Islet of Langerhans (tissue), 1 donor: ENCODE measurements at regions not wholly inside any gene's neighbourhood (a gene's known extent, or its start where the extent isn't known, plus 50 kb on each side); places are given as distances from the start of the nearest gene placed in this dataset.

ENCODE experiments used
- FAIRE-seq: peaks from one replicate; lab custom pipeline; 2011; peaks lifted over from hg19 to GRCh38; lab: Jason Lieb, UNC

GRCh38 chr7:21364801-21365271 is 63.0 kb upstream of the SP4 start:
- no peak for FAIRE-seq

DNA sequence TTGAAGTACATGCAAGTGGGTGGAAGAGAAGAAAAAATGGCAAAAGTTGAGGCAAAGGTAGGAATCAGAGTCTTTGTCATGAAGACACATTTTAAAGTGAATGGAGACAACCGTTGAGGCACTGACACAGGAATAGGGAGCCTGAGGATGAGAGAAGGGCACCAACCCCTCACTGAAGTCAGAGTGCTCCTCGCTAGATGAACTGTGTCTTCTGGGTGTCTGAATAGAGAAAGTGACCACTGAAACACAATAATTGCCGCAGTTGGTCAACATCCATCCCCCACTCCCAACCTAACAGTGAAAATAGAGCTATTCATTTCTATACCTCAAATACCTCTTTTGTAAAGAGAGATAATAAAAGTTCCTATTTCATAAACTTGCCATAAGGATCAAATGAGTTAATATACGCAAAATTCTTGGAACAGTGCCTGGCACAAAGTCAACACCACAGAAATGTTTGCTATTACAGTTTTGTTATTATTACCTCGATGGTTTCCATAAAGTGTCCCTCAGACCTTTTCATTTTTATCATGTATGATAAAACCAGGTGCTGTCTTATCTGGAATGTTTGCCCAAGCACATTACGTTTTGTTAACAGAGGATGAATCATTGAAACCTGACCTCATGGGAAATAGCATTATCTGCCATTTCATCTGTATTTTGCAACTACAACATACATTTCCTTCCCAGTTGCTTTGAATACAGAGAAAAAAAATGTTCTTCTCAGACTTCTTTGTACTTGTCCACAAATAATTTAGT is 61.8 kb upstream of the SP4 start:
- peak; percentile 88 for FAIRE-seq

- FAIRE-seq: no peak
These were observed 60.8 kb upstream of the SP4 start for GRCh38 chr7:21367081-21367480.

GRCh38 chr7:21367537-21367936 is 60.3 kb upstream of the SP4 start:
- FAIRE-seq: no peak

- no peak for FAIRE-seq
These were observed 59.6 kb upstream of the SP4 start for GRCh38 chr7:21368317-21368716.

DNA sequence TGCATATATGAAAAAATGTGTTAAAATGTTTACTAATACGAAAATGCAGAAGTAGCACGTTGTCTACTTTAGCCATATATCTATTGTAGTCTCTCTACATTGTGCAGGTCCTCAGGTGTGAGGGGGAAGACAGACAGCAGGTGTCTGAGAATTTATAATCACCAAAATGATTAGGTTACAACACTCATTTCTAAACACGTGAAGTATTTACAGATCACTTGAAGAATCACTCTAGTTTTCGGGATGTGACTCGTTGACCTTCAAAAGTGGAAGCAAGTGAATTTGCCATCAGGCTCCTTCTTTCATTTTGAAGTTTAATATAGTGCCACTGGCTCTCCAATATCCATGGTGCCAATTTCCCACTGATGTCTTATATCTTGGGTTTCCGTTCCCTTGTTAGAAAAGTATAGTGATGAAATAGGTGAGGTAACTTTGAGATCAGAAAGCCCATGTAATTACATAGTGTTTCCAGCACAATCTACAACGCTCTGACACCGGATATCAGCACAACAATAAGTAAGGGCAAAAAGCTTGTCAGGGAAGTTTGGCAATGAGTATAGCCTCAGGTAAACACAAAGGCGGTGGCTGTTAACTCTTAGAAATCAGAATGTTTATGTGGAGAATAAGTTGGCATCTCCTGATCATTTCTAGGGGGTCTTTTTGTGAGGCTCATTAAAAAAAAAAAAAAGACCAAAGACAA is 57.5 kb upstream of the SP4 start:
- FAIRE-seq: no peak

DNA sequence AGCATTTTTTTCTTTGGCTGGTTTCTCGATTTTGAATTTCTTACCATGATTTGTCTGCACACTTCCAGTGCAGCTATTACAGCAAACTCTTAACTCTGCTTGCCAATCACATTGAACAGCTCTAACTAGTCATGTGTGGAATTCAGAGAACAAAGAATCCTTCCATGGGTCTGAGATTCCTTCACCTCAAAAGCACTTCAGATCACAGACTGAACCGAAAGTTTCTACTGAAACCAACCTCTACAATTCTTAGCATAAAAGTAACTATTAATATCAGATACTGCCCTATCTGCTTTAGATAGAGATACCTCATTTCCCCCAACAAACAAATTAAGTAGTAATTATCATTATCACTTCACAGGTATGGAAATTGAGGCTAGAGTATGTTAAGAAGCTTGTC is 56.5 kb upstream of the SP4 start:
- FAIRE-seq: no peak

GRCh38 chr7:21373031-21373430 is 54.9 kb upstream of the SP4 start:
- no peak for FAIRE-seq

DNA sequence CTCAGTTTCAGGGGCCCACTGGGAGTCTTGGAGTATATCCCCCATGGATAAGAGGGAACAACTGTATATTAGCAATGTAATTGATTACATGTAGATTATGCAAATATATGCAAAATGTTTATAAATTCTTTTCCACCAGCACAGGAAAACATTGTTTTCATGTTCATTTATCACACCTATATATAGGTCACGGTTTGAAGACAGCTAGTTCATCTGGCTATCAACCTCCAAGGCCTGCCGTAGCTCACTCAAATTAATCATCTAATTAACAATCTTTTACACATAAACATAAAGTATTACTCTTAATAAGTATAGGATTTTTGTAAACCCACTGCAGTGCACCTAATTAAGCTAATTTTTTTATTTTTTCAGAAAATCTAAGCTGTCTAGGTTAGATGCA is 53.7 kb upstream of the SP4 start:
- FAIRE-seq: no peak

GRCh38 chr7:21377545-21377944 is 50.3 kb upstream of the SP4 start:
- no peak for FAIRE-seq
